ENCODE measurements at regions not wholly inside any gene's neighbourhood (a gene's known extent, or its start where the extent isn't known, plus 50 kb on each side); places are given as distances from the start of the nearest gene placed in this dataset.
"Not testable (repeated sequence)": the region's sequence is repeated elsewhere in the genome, so short reads cannot be mapped to it uniquely, and the experiment has no call there.

DNA sequence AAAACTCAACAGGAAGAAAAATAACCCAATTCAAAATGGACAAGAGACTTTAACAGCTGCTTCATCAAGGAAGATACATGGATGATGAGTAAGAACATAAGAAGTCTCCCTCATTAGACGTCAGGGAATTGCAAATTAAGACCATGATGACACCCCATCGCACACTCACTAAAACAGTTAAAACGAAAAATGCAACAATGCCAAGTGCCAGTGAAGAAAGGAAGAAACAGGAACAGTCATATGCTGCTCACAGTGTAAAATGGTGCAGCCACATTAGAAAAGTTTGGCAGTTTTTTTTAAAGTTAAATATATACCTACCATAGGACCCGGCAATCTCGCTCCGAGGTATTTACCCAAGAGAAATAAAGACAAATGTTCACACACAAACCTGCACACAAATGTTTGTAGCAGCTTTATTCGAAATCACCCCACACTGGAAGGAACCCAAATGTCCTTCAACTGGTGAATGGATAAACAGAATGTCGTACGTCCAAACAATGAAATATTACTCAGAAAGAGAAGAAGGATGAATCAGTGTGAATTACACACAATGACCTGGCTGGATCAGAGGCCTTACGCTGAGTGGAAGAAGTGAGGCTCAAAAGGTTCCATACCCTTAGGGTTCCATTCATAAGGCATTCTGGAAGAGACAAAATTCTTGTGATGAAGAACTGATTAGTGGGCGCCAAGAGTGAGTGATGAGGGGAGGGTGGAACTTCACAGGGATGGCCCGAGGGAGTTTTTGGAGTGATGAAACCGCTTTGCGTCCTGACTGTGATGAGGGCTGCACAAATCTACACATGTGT is 110.3 kb downstream of the C16orf95 start:
- Mint-ChIP-seq H3K4me3 (no peak overlapping the region), H3K36me3 (ENCODE audit: low read depth) (no peaks in the 10 kb centered on the region), H3K27ac (no peak overlapping the region), H3K27me3 (peaks cover 12% of the 10 kb centered on the region), H3K9me3 (no peaks in the 10 kb centered on the region), H3K4me1 (no peaks in the 10 kb centered on the region)
- DNase-seq, result no peak
- no peak for ATAC-seq

DNA sequence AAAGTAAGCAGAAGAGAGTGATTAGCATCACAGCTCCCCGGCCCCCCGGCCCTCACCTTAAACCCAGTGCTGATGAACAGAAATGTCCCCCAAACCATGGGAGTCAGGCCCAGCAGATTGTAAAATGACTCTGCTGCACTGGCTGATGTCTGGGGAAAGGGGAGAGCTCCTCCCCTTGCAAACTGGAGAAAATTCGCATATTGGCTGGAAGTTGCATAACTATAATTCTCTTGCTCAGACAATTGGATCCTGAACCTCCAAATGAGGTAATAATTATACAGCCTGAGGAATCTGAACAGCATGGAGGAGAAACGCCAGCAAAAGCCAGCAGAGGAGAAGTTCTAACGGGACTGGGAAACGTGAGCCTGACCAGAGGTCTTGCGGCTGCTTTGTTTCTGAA is 109.7 kb downstream of the C16orf95 start:
- ATAC-seq (no peak), DNase-seq (no peak)
- H3K27me3 Mint-ChIP-seq, result peaks cover 11% of the 10 kb centered on the region
- H3K27ac Mint-ChIP-seq, result no peak overlapping the region
- no peaks in the 10 kb centered on the region for H3K9me3 Mint-ChIP-seq
- no peaks in the 10 kb centered on the region for H3K4me1 Mint-ChIP-seq
- H3K4me3 Mint-ChIP-seq, result no peak overlapping the region
- no peaks in the 10 kb centered on the region for H3K36me3 Mint-ChIP-seq (ENCODE audit: low read depth)

GRCh38 chr16:87207965-87208364 is 109.2 kb downstream of the C16orf95 start:
- H3K9me3 Mint-ChIP-seq, result no peaks in the 10 kb centered on the region
- ATAC-seq (no peak), DNase-seq (no peak)
- H3K27me3 Mint-ChIP-seq, result peaks cover 9% of the 10 kb centered on the region
- no peak overlapping the region for H3K4me3 Mint-ChIP-seq
- H3K36me3 Mint-ChIP-seq (ENCODE audit: low read depth), result no peaks in the 10 kb centered on the region
- no peak overlapping the region for H3K27ac Mint-ChIP-seq
- no peaks in the 10 kb centered on the region for H3K4me1 Mint-ChIP-seq

GRCh38 chr16:87208968-87209367 is 108.2 kb downstream of the C16orf95 start:
- H3K27me3 Mint-ChIP-seq; H3K4me1 Mint-ChIP-seq; H3K9me3 Mint-ChIP-seq; H3K36me3 Mint-ChIP-seq (ENCODE audit: low read depth); ATAC-seq; H3K27ac Mint-ChIP-seq; DNase-seq; H3K4me3 Mint-ChIP-seq: not testable (repeated sequence)

GRCh38 chr16:87209808-87210512 is 107.2 kb downstream of the C16orf95 start:
- no peaks in the 10 kb centered on the region for H3K27me3 Mint-ChIP-seq
- no peaks in the 10 kb centered on the region for H3K9me3 Mint-ChIP-seq
- no peaks in the 10 kb centered on the region for H3K4me1 Mint-ChIP-seq
- DNase-seq, result no peak
- H3K27ac Mint-ChIP-seq, result no peak overlapping the region
- H3K4me3 Mint-ChIP-seq, result no peak overlapping the region
- ATAC-seq, result no peak
- H3K36me3 Mint-ChIP-seq (ENCODE audit: low read depth), result no peaks in the 10 kb centered on the region

DNA sequence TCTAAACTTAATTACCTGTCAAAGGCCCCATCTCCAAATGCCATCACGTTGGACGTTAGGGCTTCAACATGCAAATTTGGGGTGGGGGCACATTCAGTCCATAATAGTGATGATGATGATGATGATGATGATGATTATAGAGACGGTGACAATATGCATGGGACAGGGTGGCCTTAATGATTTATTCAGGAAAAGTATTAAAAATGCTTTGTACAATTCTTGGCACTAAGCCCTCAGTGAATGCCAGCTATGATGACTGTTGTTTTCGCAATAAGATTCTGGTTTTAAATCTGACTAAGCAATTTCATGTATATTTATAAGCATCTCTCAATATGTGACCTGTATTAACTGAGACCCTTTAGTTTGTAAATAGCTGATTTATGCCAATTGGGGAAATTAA is 106.3 kb downstream of the C16orf95 start:
- Mint-ChIP-seq H3K4me1 (no peaks in the 10 kb centered on the region), H3K36me3 (ENCODE audit: low read depth) (no peaks in the 10 kb centered on the region), H3K4me3 (no peak overlapping the region), H3K27me3 (no peaks in the 10 kb centered on the region), H3K9me3 (no peaks in the 10 kb centered on the region), H3K27ac (no peak overlapping the region)
- no peak for DNase-seq
- no peak for ATAC-seq

GRCh38 chr16:87212026-87212425 is 105.2 kb downstream of the C16orf95 start:
- Mint-ChIP-seq H3K4me3 (no peak overlapping the region), H3K9me3 (no peaks in the 10 kb centered on the region), H3K36me3 (ENCODE audit: low read depth) (no peaks in the 10 kb centered on the region), H3K4me1 (no peaks in the 10 kb centered on the region), H3K27ac (no peak overlapping the region), H3K27me3 (no peaks in the 10 kb centered on the region)
- no peak for DNase-seq
- no peak for ATAC-seq

GRCh38 chr16:87213536-87213935 is 103.7 kb downstream of the C16orf95 start:
- H3K27me3 Mint-ChIP-seq, result no peaks in the 10 kb centered on the region
- ATAC-seq (no peak), DNase-seq (no peak)
- H3K4me3 Mint-ChIP-seq, result no peak overlapping the region
- H3K4me1 Mint-ChIP-seq, result no peaks in the 10 kb centered on the region
- no peak overlapping the region for H3K27ac Mint-ChIP-seq
- H3K9me3 Mint-ChIP-seq, result no peaks in the 10 kb centered on the region
- H3K36me3 Mint-ChIP-seq (ENCODE audit: low read depth), result no peaks in the 10 kb centered on the region

DNA sequence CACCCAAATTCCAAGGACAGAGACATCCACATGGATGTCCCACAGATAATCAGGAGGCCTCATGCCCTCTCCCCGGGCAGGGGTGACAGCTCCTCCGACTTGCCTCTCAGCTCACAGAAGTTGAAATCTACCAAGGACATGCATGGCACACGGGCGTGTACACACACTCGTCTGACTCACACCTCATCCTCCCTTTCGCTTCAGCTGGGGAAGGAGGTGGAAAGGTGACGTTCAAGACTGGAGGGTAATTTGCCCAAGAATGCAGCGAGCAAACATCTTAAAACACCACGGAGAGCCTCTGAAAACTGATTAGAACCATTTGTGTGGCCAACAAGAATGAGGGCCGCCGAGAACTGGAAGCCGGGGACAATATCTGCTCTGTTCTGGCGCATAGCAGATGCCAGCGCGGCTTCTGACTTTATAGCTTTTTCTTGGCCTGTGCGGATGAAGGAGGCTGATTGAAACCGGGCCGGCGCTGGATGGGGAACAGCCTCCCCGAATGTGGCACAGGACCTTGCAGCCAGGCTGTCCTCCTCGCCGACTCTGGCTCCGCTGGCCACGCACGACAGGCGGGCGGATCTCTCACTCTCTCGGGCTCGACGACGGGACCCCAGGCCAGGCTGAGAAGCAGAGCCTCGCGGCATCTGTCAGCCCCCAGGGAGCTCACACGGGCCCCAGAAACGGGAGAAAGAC is 100.9 kb downstream of the C16orf95 start:
- no peak overlapping the region for H3K4me3 Mint-ChIP-seq
- DNase-seq (no peak), ATAC-seq (no peak)
- H3K36me3 Mint-ChIP-seq (ENCODE audit: low read depth), result no peaks in the 10 kb centered on the region
- no peaks in the 10 kb centered on the region for H3K27me3 Mint-ChIP-seq
- H3K4me1 Mint-ChIP-seq, result no peaks in the 10 kb centered on the region
- no peaks in the 10 kb centered on the region for H3K9me3 Mint-ChIP-seq
- no peak overlapping the region for H3K27ac Mint-ChIP-seq

GRCh38 chr16:87216841-87217275 is 100.3 kb downstream of the C16orf95 start:
- Mint-ChIP-seq H3K4me3 (no peak overlapping the region), H3K36me3 (ENCODE audit: low read depth) (no peaks in the 10 kb centered on the region), H3K27me3 (no peaks in the 10 kb centered on the region), H3K27ac (no peak overlapping the region), H3K9me3 (no peaks in the 10 kb centered on the region), H3K4me1 (no peaks in the 10 kb centered on the region)
- no peak for DNase-seq
- no peak for ATAC-seq

- H3K4me3 Mint-ChIP-seq; H3K36me3 Mint-ChIP-seq (ENCODE audit: low read depth); H3K27ac Mint-ChIP-seq; DNase-seq; H3K4me1 Mint-ChIP-seq; ATAC-seq; H3K9me3 Mint-ChIP-seq; H3K27me3 Mint-ChIP-seq: not testable (repeated sequence)
These were observed 99.4 kb downstream of the C16orf95 start for GRCh38 chr16:87217802-87218201.

DNA sequence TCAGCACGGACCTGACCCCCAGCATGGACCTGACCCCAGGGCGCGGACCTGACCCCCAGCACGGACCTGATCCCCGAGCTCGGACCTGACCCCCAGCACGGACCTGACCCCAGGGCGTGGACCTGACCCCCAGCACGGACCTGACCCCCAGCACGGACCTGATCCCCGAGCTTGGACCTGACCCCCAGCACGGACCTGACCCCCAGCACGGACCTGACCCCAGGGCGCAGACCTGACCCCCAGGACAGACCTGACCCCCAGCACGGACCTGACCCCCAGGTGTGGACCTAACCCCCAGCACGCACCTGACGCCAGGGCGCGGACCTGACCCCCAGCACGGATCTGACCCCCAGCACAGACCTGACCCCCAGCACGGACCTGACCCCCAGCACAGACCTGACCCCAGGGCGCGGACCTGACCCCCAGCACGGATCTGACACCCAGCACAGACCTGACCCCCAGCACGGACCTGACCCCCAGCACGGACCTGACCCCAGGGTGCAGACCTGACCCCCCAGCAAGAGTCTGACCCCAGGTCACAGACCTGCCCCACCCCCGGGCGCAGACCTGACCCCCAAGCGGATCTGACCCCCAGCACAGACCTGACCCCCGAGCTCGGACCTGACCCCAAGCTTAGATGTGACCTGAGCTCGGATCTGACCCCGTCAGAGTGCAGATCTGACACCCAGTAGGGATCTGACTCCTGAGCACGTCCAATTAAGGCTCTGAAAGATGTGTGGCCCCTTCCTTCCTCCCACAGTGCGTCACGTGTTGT is 98.7 kb downstream of the C16orf95 start:
- DNase-seq, result no peak

DNA sequence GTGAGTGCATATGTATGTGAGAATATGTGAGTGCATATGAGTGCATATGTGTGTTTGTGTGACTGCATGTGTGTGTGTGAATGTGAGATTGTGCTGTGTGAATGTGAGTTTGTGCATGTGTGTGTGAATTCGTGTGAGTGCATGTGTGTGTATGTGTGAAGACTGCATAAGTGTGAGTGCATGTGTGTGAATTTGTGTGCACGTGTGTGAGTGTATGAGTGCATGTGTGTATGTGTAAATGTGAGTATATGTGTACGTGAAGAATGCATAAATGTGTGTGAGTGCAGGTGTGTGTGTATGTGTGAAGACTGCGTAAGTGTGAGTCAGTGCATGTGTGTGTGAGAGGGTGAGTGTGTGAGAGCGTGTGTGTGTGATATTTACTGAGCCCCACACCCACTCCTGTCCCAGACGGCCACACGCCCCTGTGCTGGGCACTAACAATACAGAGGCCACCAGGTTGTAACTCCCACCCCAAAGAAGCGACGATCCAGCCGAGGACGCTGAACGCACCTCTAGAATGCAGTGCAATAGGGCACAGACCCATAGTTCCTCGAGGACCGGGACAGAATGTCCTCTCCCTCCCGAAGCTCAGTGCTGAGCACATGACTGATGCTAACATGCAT is 97.8 kb downstream of the C16orf95 start:
- Mint-ChIP-seq H3K4me1 (no peaks in the 10 kb centered on the region), H3K9me3 (no peaks in the 10 kb centered on the region), H3K27me3 (no peaks in the 10 kb centered on the region), H3K27ac (no peak overlapping the region), H3K4me3 (no peak overlapping the region), H3K36me3 (ENCODE audit: low read depth) (no peaks in the 10 kb centered on the region)
- ATAC-seq, result no peak
- no peak for DNase-seq

More for the DNA sequence above, 98.7 kb downstream of the C16orf95 start:
- Mint-ChIP-seq H3K9me3 (no peaks in the 10 kb centered on the region), H3K27ac (no peak overlapping the region), H3K27me3 (no peaks in the 10 kb centered on the region), H3K36me3 (ENCODE audit: low read depth) (no peaks in the 10 kb centered on the region), H3K4me1 (no peaks in the 10 kb centered on the region), H3K4me3 (no peak overlapping the region)
- ATAC-seq, result no peak

DNA sequence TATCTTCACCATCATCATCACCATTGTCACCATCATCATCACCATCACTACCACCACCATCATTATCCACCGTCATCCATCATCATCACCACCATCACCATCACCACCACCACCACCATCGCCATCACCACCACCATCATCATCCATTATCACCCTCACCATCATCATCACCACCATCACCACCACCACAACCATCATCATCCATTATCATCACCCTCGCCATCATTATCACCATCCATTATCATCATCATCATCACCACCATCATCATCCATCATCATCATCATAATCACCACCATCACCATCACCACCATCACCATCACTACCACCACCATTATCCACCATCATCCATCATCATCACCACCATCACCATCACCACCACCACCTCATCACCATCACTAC is 95.6 kb downstream of the C16orf95 start:
- H3K4me3 Mint-ChIP-seq, result no peak overlapping the region
- no peak overlapping the region for H3K27ac Mint-ChIP-seq
- no peaks in the 10 kb centered on the region for H3K9me3 Mint-ChIP-seq
- no peaks in the 10 kb centered on the region for H3K36me3 Mint-ChIP-seq (ENCODE audit: low read depth)
- DNase-seq (no peak), ATAC-seq (no peak)
- no peaks in the 10 kb centered on the region for H3K27me3 Mint-ChIP-seq
- no peaks in the 10 kb centered on the region for H3K4me1 Mint-ChIP-seq

All from activated naive CD8-positive, alpha-beta T cell treated with anti-CD3 and anti-CD28 coated beads, Interleukin-2, amount 50 U/mL, for 24 hours (primary cell).